HG02610 (cell line): ENCODE measurements at regions not wholly inside any gene's neighbourhood (a gene's known extent, or its start where the extent isn't known, plus 50 kb on each side); places are given as distances from the start of the nearest gene placed in this dataset.

Experiments
- ATAC-seq: cut with Tn5 transposase; IDR thresholded peaks from one replicate; pipeline ENCODE4 v1.9.1; 2021; ENCODE audit warnings: mild to moderate bottlenecking, moderate library complexity; ENCODE audit not compliant: unreplicated experiment

DNA sequence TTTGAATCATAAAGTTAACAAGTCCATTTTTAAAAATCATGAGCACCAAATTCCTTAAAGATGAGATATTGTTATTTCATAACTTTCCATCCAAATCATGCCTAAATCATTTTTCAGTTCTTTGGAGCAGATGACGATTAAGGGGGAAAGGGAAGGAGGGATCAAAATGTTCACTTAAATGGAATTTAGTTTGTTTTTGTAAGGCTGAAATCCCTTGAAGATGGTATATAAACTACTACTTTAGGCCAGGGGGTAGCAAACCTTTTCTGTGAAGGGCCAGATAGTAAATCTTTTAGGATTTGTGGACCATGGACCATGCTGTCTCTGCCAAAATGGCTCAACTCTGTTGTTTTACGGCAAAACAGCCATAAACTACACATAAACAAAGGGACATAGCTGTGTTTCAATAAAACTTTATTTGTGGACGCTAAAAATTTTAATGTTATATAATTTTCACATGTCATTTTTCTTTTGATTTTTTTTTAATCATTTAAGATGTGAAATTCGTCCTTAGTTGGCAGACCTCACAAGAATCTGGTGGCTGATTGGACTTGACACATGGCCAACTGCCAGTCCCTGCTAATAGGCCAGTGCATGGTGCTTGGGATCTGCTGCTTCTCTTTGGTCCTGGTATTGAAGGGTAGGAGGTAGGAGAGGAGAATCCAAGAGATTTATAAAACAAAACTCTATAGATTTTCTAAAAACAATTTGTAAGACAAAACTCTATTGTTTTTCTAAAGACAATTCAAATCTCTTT is 52.0 kb upstream of the RTN4 start:
- no peak for ATAC-seq

DNA sequence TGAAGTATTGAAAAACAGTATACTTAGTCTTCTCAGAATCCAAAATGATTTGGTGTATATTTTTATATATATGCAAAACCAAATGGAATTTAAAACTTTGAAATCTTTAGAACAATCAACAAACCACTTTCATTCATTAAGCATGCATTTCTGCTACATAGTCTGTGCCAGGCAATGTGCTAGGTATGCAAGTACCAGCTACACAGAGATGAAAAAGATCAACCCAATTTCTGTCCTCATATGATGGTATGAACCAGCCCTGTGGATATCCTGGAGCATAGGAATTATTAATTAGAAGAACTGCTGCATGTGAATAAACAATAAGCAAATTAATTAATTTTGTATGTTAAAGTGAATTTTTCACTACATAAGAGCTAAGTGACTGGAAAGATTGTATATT is 51.2 kb upstream of the RTN4 start:
- ATAC-seq: no peak

DNA sequence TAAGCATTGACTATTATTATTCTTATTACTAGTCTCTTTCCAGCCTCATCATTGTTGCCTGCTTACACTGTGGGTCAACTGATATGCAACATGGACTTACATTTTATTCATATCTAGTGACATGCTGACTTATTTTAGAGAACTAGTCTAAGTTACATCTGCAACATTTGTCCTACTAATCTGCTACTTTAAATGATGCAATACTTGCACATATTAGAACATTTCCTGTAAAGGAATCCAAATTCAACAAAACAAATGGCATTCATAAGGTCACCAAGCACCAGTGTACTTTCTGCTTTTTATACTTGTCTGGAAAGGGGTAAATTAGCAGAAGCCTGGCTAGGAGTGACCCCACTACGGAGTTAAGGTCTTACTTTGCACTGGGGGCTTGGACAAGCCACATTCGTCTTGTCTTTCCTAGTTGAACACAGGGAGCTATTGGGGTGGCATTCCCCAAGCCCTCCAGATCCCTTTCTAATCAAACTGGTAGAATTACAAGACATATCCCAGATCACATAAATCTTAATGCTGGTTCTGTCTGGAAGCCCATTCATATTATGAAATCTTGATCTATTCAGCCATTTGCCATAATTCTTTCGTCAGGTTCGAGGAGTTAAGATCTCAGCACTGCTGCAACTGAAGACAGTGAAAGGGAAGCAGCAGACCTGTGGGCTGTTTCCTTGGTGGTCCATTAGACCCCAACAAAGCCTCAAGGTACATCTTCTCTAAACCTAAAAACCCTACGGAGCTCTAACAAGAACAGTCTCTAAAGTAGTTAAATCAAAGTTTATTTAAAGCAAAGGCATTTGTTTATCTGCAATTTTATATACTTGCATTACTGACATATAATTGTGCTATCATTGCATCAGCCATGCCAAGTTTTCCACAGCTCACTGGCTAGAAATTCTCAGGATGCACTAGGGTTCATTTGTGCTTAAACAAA is 49.9 kb upstream of the RTN4 start:
- ATAC-seq: no peak
